GM23338 (cell line): ENCODE measurements at regions not wholly inside any gene's neighbourhood (a gene's known extent, or its start where the extent isn't known, plus 50 kb on each side); places are given as distances from the start of the nearest gene placed in this dataset.

ENCODE experiments used
- CREB1 ChIP-seq: fragments of 250-450 bp; sonication (Bioruptor Pico); IDR thresholded peaks from 2 replicates; pipeline ENCODE4 v1.5.0; 2020; ENCODE audit warnings: low read depth, mild to moderate bottlenecking, moderate library complexity
- CTCF ChIP-seq, 2 experiments: fragments of 200-600 bp in 1 of 2; sonication (generic) in 1 of 2; conservative IDR thresholded peaks; 2 replicates each; pipeline versions ENCODE4 v1.5.1 to v1.6.1; 2016 to 2017; ENCODE audit warnings: antibody characterized with exemption in 2 of 2, low read depth in 2 of 2, mild to moderate bottlenecking in 2 of 2, moderate library complexity in 1 of 2
- ETS1 ChIP-seq: IDR thresholded peaks from 2 replicates; pipeline ENCODE4 v1.6.1; 2016; ENCODE audit warnings: antibody characterized with exemption
- EZH2 ChIP-seq: fragments of 200-600 bp; sonication (generic); IDR thresholded peaks from one replicate; pipeline ENCODE4 v1.8.0; 2017; ENCODE audit warnings: antibody characterized with exemption, mild to moderate bottlenecking, low read depth; ENCODE audit not compliant: unreplicated experiment
- EZH2phosphoT487 ChIP-seq: fragments of 200-600 bp; sonication (generic); IDR thresholded peaks from one replicate; pipeline ENCODE4 v1.8.1; 2018; ENCODE audit warnings: antibody characterized with exemption; ENCODE audit not compliant: unreplicated experiment
- JUNB ChIP-seq: IDR thresholded peaks from one replicate; pipeline ENCODE4 v1.6.1; 2016; ENCODE audit warnings: antibody characterized with exemption; ENCODE audit not compliant: unreplicated experiment
- NANOG ChIP-seq: IDR thresholded peaks from 2 replicates; pipeline ENCODE4 v1.6.1; 2016; ENCODE audit warnings: antibody characterized with exemption, borderline replicate concordance
- POLR2AphosphoS5 ChIP-seq: IDR thresholded peaks from 2 replicates; pipeline ENCODE4 v1.6.1; 2016; ENCODE audit warnings: antibody characterized with exemption, low read depth
- REST ChIP-seq: IDR thresholded peaks from one replicate; pipeline ENCODE4 v1.6.1; 2018; ENCODE audit warnings: antibody characterized with exemption; ENCODE audit not compliant: unreplicated experiment
- STAT1 ChIP-seq: IDR thresholded peaks from one replicate; pipeline ENCODE4 v1.6.1; 2016; ENCODE audit warnings: antibody characterized with exemption; ENCODE audit not compliant: unreplicated experiment
- ZNF114 ChIP-seq: fragments of 250-450 bp; sonication (Bioruptor Pico); IDR thresholded peaks from 2 replicates; pipeline ENCODE4 v1.5.0; 2020; ENCODE audit warnings: mild to moderate bottlenecking, moderate library complexity
- ZNF331 ChIP-seq: fragments of 250-450 bp; sonication (Bioruptor Pico); IDR thresholded peaks from 2 replicates; pipeline ENCODE4 v1.5.0; 2020; ENCODE audit warnings: low read depth, mild to moderate bottlenecking, moderate library complexity
- ZNF462 ChIP-seq: fragments of 250-450 bp; sonication (Bioruptor Pico); IDR thresholded peaks from 2 replicates; pipeline ENCODE4 v1.5.0; 2020; ENCODE audit warnings: mild to moderate bottlenecking, moderate library complexity

GRCh38 chr13:47556703-47557102 lies 444.4 kb downstream of the SUCLA2 start:
- TF ChIP-seq CTCF (conservative IDR thresholded peaks at IDR 0.05; ENCODE audit: low read depth in 2 of 2) (no peak), POLR2AphosphoS5 (no peak), EZH2 (no peak), EZH2phosphoT487 (no peak), REST (no peak), STAT1 (no peak), ZNF331 (CRISPR knock-in tag) (no peak), CREB1 (CRISPR knock-in tag) (no peak), NANOG (no peak), ETS1 (no peak), ZNF114 (CRISPR knock-in tag) (no peak), JUNB (no peak), ZNF462 (CRISPR knock-in tag) (no peak)
